DOHH2 (cell line): ENCODE measurements at regions not wholly inside any gene's neighbourhood (a gene's known extent, or its start where the extent isn't known, plus 50 kb on each side); places are given as distances from the start of the nearest gene placed in this dataset.

Experiments used
- H3F3A ChIP-seq: fragments of 200-600 bp; sonication (generic), shearing (Covaris generic); 2 replicates; pipeline ENCODE4 v1.6.0; 2016; ENCODE audit warnings: antibody characterized with exemption, mild to moderate bottlenecking; ENCODE audit not compliant: control insufficient read depth, insufficient read depth
- H3K27ac ChIP-seq: fragments of 200-600 bp; sonication (generic); 2 replicates; pipeline ENCODE4 v1.5.1; 2014; ENCODE audit warnings: low read depth, mild to moderate bottlenecking, low read length, moderate library complexity
- H3K27me3 ChIP-seq: fragments of 200-600 bp; sonication (generic); 2 replicates; pipeline ENCODE4 v1.6.1; 2014; ENCODE audit warnings: mild to moderate bottlenecking, low read length, mixed read lengths; ENCODE audit not compliant: control insufficient read depth
- H3K36me3 ChIP-seq: fragments of 200-600 bp; sonication (generic); 2 replicates; pipeline ENCODE4 v1.6.1; 2014; ENCODE audit warnings: mild to moderate bottlenecking, low read length, moderate library complexity, mixed read lengths; ENCODE audit not compliant: control insufficient read depth
- H3K4me1 ChIP-seq: fragments of 200-600 bp; sonication (generic); 2 replicates; pipeline ENCODE4 v1.6.1; 2014; ENCODE audit warnings: mild to moderate bottlenecking, low read length, mixed read lengths; ENCODE audit not compliant: control insufficient read depth
- H3K4me2 ChIP-seq: fragments of 200-600 bp; sonication (generic); 2 replicates; pipeline ENCODE4 v1.6.0; 2014; ENCODE audit warnings: mild to moderate bottlenecking, low read length, moderate library complexity
- H3K4me3 ChIP-seq: fragments of 200-600 bp; sonication (generic); 2 replicates; pipeline ENCODE4 v1.5.1; 2014; ENCODE audit warnings: mild to moderate bottlenecking, low read length, mixed read lengths
- H3K79me2 ChIP-seq: fragments of 200-600 bp; sonication (generic); 2 replicates; pipeline ENCODE4 v1.6.1; 2014; ENCODE audit warnings: mild to moderate bottlenecking, low read length, mixed read lengths; ENCODE audit not compliant: control insufficient read depth
- H3K9me2 ChIP-seq: fragments of 200-600 bp; sonication (generic); replicated peaks from 2 replicates; pipeline ENCODE4 v1.6.1; 2014; ENCODE audit warnings: mild to moderate bottlenecking, low read length, mixed read lengths; ENCODE audit not compliant: control insufficient read depth
- H3K9me3 ChIP-seq: fragments of 200-600 bp; sonication (generic); 2 replicates; pipeline ENCODE4 v1.6.1; 2014; ENCODE audit warnings: antibody characterized with exemption, low read length, mixed read lengths; ENCODE audit not compliant: control insufficient read depth, insufficient read depth
- H4K20me1 ChIP-seq: fragments of 200-600 bp; sonication (generic); 2 replicates; pipeline ENCODE4 v1.6.0; 2014; ENCODE audit warnings: low read depth, mild to moderate bottlenecking, antibody characterized with exemption, low read length, moderate library complexity; ENCODE audit not compliant: control insufficient read depth, insufficient read depth
- CTCF ChIP-seq: fragments of 200-600 bp; sonication (generic); IDR thresholded peaks from one replicate; pipeline ENCODE4 v1.5.1; 2014; ENCODE audit warnings: antibody characterized with exemption, mild to moderate bottlenecking, low read depth, low read length; ENCODE audit not compliant: poor library complexity, severe bottlenecking
- EZH2phosphoT487 ChIP-seq: fragments of 200-600 bp; sonication (generic); IDR thresholded peaks from 2 replicates; pipeline ENCODE4 v1.6.1; 2017; ENCODE audit warnings: borderline replicate concordance, mild to moderate bottlenecking, antibody characterized with exemption, low read length, moderate library complexity, mixed read lengths

GRCh38 chr7:28298870-28299518, 113.3 kb upstream of the CREB5 start:
- no peaks in the 10 kb centered on the region for H3K36me3 ChIP-seq
- H3K4me1 ChIP-seq, result peaks cover 23% of the 10 kb centered on the region
- TF ChIP-seq CTCF, result peak; percentile 41
- no peak for TF ChIP-seq EZH2phosphoT487
- no peaks in the 10 kb centered on the region for H3K9me3 ChIP-seq
- no peak overlapping the region for H3K4me3 ChIP-seq
- H3K4me2 ChIP-seq, result no peak overlapping the region
- no peaks in the 10 kb centered on the region for H3K79me2 ChIP-seq
- no peak overlapping the region for H3K27ac ChIP-seq
- peaks cover 6% of the 10 kb centered on the region; the same call in 1 of the 2 replicates for H3F3A ChIP-seq
- H4K20me1 ChIP-seq, result no peaks in the 10 kb centered on the region
- no peaks in the 10 kb centered on the region for H3K27me3 ChIP-seq
- no peaks in the 10 kb centered on the region for H3K9me2 ChIP-seq

- H3K9me2 ChIP-seq, result no peaks in the 10 kb centered on the region
- H3K4me2 ChIP-seq, result no peak overlapping the region
- no peaks in the 10 kb centered on the region for H3K36me3 ChIP-seq
- peaks cover 6% of the 10 kb centered on the region; the same call in 1 of the 2 replicates for H3F3A ChIP-seq
- H3K79me2 ChIP-seq, result no peaks in the 10 kb centered on the region
- peaks cover 23% of the 10 kb centered on the region for H3K4me1 ChIP-seq
- TF ChIP-seq EZH2phosphoT487 (no peak), CTCF (no peak)
- no peaks in the 10 kb centered on the region for H3K9me3 ChIP-seq
- no peaks in the 10 kb centered on the region for H4K20me1 ChIP-seq
- H3K4me3 ChIP-seq, result no peak overlapping the region
- no peaks in the 10 kb centered on the region for H3K27me3 ChIP-seq
- no peak overlapping the region for H3K27ac ChIP-seq
Measured at GRCh38 chr7:28299556-28299955, 112.8 kb upstream of the CREB5 start.

GRCh38 chr7:28300488-28300887, 111.8 kb upstream of the CREB5 start:
- Histone ChIP-seq H3K4me1 (peaks cover 23% of the 10 kb centered on the region), H3K27me3 (peaks cover 5% of the 10 kb centered on the region), H3K9me2 (no peaks in the 10 kb centered on the region), H3K79me2 (no peaks in the 10 kb centered on the region), H3K4me2 (no peak overlapping the region), H3K9me3 (no peaks in the 10 kb centered on the region), H3K36me3 (no peaks in the 10 kb centered on the region), H4K20me1 (no peaks in the 10 kb centered on the region), H3F3A (peaks cover 6% of the 10 kb centered on the region; the same call in 1 of the 2 replicates), H3K4me3 (no peak overlapping the region), H3K27ac (no peak overlapping the region)
- no peak for TF ChIP-seq CTCF
- no peak for TF ChIP-seq EZH2phosphoT487
